GM18867 (cell line): ENCODE measurements at regions not wholly inside any gene's neighbourhood (a gene's known extent, or its start where the extent isn't known, plus 50 kb on each side); places are given as distances from the start of the nearest gene placed in this dataset.
A peak's percentile ranks its signal among the peaks of the same experiment; 100 is the strongest.

Experiments used
- ATAC-seq: cut with Tn5 transposase; IDR thresholded peaks from one replicate; pipeline ENCODE4 v1.9.1; 2021; ENCODE audit warnings: mild to moderate bottlenecking, moderate library complexity; ENCODE audit not compliant: unreplicated experiment

DNA sequence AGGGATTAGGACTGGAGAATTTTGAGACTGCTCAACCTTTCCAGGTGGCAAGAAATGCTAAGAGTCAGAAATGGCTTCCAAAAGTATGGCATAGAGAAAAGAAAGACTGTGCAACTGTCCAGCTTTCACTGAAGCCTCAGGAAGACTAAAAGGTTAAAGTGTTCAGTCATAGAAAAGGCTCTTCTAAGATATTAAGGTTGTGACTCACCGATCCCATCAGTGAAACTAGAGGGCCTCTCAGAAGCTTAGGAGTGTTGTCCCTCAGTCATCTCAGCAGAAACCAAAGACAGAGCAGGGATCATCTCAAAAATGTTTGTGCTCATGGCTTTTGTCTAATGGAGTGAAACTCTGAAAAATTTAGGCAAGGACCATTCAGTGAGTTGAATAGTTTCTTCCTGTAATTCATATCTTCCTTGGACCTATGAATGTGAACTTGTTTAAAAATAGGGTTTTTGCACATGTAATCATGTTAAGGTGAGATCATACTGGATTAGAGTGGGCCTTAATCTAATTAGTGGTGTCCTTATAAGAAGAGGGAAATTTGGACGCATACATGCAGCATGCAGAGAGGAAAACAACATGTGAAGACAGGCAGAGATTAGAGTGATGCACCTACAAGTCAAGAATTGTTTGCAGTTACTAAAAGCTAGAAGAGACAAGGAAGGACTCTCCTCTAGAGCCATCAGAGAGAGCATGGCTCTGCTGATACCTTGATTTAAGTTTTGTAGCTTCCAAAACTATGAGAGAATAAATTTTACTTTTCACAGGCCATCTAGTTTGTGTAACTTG is 71.3 kb downstream of the RPE65 start:
- ATAC-seq: no peak

DNA sequence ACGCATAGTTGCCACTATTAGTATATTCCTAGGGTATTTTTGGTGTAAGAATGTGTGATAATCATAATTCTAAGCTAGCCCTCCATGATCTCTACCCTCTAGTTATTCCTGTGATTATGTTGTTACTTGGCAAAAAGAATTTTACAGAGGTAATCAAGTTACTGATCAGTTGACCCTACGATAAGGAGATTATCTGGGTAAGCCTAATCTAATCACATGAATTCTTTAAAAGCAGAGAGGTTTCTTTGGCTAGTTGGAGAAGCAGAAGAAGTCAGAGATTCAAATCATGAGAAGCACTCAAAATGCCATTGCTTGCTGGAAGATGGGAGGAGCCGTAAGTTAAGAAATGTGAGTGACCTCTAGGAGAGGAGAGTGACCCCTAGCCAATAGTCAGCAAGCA is 72.7 kb downstream of the RPE65 start:
- no peak for ATAC-seq

DNA sequence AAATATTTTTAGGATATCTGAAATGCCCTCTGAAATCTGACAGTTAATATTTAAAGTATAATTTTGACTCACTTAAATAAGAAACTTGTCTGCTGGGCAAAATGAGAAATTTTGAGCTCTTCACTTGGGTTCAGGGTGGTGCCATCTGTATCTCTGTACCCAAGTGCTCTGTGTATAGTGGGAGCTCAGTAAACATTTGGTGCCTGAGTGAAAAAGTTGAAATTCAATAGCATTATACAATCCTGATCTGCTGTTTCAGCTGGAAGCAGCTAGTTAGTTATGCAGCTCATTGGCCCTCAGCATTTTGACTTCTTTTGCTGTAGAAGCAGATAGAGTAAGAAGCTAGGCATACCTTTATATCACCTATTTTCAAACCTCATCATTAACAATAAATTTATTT is 73.3 kb downstream of the RPE65 start:
- no peak for ATAC-seq

DNA sequence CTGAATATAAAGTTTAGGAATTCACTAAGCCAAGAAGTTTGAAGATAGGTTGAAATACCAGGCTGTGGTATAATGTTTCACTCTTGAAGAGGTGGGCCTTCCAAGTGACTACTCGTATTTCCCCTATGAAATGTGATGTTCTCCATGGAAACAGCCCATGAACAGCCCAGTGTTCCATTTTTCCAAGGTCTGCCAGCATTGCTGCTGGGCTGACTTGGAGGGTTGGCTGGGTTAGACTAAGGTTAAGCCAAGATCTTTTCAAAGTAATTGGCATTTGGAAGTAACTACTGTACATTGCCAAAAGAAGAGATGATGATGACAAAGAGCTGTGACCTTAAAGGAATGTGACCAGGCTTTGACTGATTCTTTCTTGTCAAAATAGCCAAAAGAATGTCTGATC is 73.8 kb downstream of the RPE65 start:
- no peak for ATAC-seq

DNA sequence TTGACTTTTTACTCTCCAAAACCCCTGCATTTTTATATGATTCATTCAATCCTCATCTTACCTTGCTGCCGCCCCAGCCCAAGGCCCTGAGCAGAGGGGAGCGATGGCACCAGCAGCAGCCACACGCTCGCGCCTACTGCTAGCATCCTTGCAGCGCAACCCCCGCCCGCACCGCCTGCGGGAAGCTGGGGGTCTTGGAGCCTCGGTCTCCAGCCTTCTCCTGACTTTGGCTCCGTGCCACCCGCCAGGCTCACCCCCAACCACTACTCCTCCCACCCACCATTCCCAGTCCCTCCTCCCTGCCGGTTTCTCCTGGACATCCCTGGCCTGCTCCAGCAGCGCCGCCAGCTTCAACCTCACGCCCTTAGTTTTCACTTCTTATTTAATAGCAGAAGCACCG is 76.6 kb downstream of the RPE65 start:
- no peak for ATAC-seq

DNA sequence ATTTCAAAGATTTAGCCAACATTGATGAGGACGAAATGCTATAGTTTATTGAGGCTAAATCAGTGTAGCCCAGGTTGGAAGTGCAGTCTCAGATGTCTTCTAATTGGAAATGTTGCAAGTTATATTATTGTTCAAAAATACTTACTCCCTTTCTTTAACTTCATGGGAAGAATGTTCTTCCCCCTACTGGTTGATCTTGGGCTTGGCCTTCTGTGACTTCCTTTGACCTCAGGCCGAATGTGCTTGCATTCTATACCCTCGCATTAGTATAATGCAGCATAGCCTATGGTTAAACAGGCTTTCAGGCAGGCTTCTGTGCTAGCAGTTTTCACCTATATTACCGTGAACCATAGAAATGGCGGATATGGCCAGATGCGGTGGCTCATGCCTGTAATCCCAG is 77.3 kb downstream of the RPE65 start:
- no peak for ATAC-seq

DNA sequence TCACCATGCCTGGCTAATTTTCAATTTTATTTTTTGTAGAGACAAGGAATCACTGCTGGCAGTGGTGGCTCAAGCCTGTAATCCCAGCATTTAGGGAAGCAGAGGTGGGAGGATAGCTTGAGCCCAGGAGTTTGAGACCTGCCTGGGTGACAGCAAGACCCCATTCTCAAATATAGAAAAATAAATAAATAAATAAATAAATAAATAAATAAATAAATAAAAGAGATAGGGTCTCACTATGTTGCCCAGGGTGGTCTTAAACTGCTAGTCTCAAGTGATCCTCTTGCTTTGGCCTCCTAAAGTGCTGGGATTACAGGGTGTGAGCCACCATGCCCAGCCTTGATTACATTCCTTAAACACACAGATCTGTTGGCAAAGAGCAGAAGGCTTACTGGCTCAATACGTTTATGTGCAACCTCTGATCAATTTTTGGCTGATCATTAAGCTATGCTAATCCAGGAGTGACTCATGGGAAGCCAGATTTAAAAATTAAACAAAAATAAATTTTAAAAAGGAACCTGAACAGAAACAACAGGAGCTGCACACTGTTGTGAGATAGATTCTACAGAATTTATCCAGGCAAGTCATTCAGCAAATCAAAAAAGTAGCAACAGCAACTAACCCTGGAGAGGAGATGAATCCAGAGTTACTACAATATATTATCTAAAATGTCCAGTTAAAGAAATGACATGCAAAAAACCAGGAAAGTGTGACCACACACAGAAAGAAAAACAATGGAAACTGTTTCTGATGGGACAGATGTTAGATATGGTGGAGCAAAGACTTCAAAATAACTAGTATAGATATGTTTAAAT is 79.4 kb downstream of the RPE65 start:
- no peak for ATAC-seq

DNA sequence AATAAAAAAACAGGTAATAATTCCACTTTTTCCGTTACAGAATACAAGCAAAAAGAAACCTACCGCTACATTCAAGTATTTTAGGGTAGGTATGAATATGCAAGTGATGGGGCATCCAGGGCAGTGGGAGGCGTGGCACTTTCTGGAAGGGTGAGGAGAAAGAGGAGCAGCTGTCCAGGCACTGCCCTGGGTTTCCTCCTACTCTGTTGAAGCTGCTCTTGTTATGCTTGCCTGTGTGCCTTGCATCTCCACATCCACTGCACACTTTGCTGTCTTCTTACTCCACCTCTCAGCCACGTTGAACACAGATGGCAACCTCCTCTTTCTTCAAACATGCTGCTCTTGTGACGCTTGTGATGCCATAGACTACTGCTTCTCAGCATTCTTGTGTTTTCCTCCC is 83.2 kb downstream of the RPE65 start:
- no peak for ATAC-seq

DNA sequence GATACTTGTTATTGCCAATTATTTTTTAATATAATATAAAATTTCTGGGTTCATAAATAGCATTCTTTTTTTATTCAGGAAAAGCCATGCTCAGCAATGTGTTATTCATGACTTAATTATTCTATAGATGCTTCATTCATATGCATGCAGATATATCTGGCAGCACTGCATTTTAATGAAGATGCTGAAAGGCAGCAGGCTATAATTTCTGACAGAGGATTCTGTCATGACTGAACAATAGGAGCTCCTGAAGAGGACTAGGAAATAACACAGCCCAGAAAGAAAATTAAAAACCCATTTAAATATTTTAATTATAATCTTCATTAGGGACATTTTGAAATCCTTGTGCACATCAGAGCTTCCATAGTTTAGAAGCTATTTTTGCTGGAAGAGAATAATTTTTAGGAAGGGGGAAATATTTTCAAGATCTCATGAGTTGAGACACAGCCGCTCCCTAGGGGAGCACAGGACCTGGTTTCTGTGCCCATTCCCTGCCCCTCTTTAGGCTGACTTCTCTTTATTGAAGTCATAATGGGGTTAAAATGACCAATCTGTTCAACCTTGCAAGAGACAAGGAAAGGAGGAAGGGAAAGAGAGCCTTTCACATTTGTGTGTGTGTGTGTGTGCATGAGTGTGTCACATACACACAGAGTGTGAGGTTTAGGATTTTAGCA is 83.9 kb downstream of the RPE65 start:
- ATAC-seq: no peak

DNA sequence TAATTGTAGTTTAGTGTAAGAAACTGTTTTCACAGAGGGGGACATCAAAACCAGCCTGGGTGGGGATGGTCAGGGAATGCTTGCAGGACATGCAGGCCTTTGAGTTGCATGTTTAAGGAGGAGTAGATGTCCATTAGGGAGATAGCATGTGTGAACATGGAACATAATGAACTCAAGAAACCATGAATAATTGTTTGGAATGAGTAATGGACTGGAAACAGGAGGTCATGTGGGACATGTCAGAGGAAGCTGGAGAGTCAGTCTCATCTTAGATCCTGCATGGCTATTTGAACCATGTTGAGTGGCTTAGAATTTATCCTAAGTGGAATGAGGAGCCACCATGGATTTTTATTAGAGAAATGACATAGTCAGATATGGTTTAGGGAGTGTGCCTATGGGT is 86.4 kb downstream of the RPE65 start:
- ATAC-seq: no peak

DNA sequence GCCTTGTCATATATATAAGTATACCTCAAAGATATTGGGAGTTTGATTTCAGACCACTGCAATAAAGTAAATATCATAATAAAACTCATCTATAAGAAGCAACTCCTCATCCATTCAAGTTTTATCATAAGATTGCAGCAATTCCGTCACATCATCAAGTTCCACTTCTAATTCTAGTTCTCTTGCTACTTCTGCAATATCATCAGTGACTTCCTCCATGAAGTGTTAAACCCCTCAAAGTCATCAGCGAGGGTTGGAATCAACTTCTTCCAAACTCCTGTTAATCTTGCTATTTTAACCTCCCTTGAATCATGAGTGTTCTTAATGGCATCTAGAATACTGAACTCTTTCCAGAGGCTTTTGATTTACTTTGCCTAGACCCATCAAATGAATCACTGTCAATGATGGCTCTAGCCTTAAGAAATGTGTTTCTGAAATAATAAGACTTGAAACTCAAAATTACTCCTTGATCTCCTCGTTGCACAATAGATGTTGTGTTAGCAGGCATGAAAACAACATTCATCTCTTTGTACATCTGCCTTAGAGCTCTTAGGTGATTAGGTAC is 88.3 kb downstream of the RPE65 start:
- no peak for ATAC-seq

DNA sequence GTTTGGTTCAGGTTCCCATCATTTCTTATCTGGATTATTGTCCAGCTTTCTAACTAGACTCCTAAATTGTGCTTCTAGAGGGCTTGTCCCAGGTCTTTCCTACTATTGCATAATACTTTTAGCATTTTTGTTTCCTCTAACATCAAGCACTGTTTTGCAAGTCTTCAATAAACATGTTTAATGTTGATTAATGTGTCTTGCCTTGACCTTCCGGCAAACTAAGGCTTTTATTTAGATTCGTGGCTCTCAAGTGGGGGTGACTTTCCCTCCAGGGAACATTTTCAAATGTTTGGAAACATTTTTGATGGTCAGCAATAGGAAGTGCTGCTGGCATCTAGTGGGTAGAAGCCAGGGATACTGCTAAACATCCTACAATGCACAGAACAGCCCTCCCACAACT is 90.7 kb downstream of the RPE65 start:
- ATAC-seq: no peak

DNA sequence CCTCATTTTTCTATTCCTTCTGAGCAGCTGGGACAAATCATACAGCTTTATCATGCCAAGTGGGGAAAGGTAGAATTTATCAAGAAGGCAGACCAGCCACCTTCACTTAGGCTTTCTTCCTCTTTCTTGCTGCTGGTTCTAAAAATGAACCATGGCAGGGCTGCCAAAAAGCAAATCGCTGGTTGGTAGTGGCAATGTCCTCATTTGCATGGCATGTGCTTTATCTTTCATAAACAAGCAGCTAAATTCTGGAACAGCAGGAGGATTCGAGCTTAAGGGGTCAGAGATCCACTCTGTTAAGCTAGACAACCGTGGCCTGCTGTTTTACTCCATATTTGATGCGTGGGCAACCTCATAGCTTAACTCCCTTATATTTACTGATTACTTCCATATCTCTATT is 91.3 kb downstream of the RPE65 start:
- ATAC-seq: peak; percentile 70

DNA sequence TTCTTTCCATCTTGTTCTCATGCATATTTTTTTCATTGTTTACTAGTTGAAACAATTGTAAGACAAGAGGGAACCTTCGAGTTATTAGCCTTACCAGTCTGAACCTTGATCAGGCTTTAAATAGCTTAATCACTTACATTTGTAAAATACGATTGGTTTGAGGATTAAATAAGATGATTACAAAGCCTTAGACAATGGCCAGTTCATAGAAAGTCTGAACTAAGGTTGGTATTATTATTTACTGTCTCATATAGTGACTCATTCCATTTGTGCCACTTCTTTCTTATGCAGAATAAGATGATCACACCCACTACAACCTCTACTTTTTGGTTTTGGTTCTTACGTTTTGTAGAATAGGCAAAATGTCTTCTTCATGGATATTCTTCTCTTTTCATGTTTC is 94.1 kb downstream of the RPE65 start:
- no peak for ATAC-seq

DNA sequence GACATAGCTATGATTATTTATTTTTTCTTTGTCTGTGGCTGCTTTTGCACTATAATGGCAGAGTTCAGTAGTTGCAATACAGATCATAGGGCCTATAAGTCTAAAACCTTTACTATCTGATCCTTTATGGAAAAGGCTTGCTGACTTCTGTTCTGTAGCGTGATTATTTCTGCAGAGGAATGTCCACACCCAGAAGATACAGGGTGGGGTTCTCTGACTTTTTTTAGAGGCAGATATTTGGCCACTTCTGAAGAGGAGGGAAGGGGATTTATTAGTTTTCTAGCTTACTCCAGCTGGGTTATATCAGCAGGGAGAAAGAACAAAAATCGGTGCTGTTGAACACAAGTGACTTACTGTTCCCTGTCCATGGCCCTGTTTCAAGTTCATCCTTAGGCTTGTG is 97.6 kb downstream of the RPE65 start:
- no peak for ATAC-seq

DNA sequence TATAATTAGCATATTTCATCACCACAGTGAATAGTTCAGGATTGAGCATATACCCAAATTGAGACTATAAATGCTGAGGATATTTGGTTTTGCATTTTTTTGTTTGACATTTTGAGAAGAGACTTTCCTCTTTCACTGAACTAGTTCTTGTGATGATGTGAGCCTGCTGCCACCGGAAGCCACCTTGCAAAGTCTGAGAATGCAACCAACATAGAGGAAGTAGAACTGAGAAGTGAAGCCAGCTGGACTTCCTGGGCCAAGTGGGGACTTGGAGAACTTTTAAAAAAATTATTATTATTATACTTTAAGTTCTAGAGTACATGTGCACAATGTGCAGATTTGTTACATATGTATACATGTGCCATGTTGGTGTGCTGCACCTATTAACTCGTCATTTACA is 102.3 kb downstream of the RPE65 start:
- ATAC-seq: peak; percentile 96

DNA sequence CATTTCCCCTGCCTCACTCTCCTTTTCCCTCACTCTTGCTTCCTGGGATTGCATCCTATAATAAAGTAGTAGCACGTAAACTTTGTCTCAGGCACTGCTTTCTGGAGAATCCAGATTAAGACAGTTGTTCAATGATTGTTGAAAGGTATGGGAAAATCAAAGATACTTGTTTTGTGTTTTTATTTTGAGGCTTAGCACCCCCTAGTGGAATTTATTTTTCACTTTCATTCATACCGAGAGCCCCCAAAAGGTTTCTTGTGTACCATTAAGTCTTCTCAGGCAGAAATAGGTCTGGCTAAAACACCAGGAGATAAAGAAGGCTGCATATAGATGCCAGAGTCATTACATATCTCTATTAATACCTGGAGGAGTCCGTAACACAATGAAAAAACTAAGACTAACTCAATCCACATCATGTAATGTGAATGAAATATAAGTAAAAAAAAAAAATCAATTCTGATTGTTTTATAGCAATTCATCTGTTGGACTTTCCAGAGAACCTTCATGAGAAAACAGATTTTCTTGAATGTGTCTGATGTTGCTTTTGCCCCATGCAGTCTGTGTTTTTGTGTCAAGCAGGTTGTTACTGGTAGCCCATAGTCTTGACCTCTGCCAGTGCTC is 103.5 kb downstream of the RPE65 start:
- no peak for ATAC-seq

DNA sequence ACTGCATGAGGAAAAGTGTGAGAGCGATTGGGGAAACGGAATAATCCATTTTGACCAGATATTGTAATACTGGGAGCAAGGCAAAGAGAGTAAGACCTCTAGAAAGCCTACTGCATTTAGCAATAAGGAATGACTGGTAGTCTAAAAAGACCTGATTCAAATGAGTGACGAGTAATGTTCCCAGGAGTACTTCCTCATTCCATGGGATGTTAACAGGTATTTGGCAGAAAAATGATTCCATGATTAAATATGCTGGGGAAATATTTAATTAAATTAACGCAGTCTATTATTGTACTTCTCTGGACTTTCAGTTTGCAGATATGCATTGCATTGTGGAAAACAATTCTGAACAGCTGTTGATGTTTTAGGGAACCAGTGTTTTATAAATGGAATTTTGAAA is 105.5 kb downstream of the RPE65 start:
- no peak for ATAC-seq

DNA sequence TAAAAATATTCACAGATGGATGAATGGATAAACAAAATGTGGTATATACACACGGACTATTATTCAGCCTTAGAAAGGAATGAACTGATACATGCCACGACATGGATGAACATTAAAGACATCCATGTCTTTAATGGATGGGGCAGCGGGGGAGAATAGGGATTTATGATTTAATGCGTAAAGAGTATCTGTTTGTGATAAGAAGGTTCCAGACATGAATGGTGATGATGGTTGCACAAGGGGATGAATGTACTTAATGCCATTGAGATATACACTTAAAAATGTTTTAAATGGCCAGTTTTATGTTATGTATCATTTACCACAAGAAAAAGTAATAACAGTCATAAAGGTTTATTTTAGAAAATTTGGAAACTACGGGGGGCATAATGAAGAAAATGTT is 108.6 kb upstream of the WLS start:
- ATAC-seq: no peak

DNA sequence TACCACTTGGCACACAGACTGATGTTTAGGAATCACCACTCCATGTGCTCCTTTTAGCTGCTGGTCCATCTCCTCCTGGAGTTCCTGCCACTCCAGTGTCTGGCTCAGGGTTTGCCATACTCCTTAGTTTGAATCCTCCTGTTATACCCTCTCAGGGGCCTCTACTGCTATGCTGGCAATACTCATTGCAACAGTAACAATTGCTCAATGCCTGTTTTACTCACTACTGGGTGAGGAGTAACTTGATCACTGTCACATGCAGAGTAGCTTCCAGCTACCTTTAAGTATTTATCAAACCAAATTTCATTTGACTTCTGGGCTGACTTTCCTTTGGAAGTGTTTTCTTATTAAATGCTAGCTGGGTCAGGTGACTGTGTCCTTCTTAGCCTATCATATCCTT is 107.2 kb upstream of the WLS start:
- no peak for ATAC-seq

DNA sequence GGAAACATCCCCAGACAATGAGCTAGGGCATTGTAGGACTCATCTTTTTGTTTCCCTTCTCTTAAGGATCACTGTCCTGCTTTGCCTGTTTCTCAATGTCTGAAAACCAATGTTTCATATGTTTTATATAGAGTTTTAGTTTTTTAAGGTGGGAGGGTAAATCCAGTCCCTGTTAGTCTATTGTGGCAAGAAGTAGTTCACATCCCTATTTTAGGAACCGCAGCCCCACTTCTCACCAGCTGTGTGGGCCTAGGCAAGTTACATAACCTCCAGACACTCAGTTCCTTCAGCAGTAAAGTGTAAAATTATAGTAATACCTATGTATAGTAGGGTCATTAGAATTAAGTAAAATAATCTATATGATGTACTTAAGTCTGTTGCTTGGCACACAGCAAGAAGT is 105.8 kb upstream of the WLS start:
- ATAC-seq: no peak
